Caki2 (cell line): ENCODE measurements at regions not wholly inside any gene's neighbourhood (a gene's known extent, or its start where the extent isn't known, plus 50 kb on each side); places are given as distances from the start of the nearest gene placed in this dataset.
"Not testable (repeated sequence)": the region's sequence is repeated elsewhere in the genome, so short reads cannot be mapped to it uniquely, and the experiment has no call there.

Experiments used
- DNase-seq: peaks from one replicate; pipeline ENCODE4 v3.0.0-alpha.2; 2015; ENCODE audit warnings: low read depth
- in situ Hi-C: cut with HindIII; loops from 2 replicates; pipeline ENCODE4 v1.10.0; 2016; ENCODE audit warnings: low sequenced_read_pairs, low pct_unique_long_range_greater_than_20kb, mixed read lengths

- DNase-seq, result no peak
- in situ Hi-C loops, result no loop called here
These were observed 55.4 kb upstream of the KLF14 start for GRCh38 chr7:130789436-130789835.

GRCh38 chr7:130791746-130792145, 57.7 kb upstream of the KLF14 start:
- in situ Hi-C loops, result no loop called here
- DNase-seq, result no peak

- DNase-seq, result no peak
- in situ Hi-C loops, result no loop called here
These were observed 60.0 kb upstream of the KLF14 start for GRCh38 chr7:130793855-130794618.

GRCh38 chr7:130794619-130794922, 60.6 kb upstream of the KLF14 start:
- DNase-seq, result no peak
- in situ Hi-C loops, result no loop called here

- in situ Hi-C loops, DNase-seq: not testable (repeated sequence)
These were observed 62.4 kb upstream of the KLF14 start for GRCh38 chr7:130796425-130796824.

GRCh38 chr7:130803127-130803526, 69.1 kb upstream of the KLF14 start:
- no peak for DNase-seq
- in situ Hi-C loops, result no loop called here

- in situ Hi-C loops, result no loop called here
These were observed 70.2 kb upstream of the KLF14 start for GRCh38 chr7:130804220-130804619.

GRCh38 chr7:130812819-130813218, 78.8 kb upstream of the KLF14 start:
- in situ Hi-C loops, DNase-seq: not testable (repeated sequence)

More at GRCh38 chr7:130804220-130804619, 70.2 kb upstream of the KLF14 start:
- DNase-seq, result no peak

- in situ Hi-C loops, result no loop called here
- no peak for DNase-seq
These were observed 80.8 kb upstream of the KLF14 start for GRCh38 chr7:130814778-130815335.

- DNase-seq, result no peak
- in situ Hi-C loops, result no loop called here
These were observed 84.0 kb upstream of the KLF14 start for GRCh38 chr7:130818056-130818455.

GRCh38 chr7:130821864-130822263, 87.9 kb upstream of the KLF14 start:
- DNase-seq, result no peak
- in situ Hi-C loops, result no loop called here

- no peak for DNase-seq
- in situ Hi-C loops, result no loop called here
These were observed 88.6 kb upstream of the KLF14 start for GRCh38 chr7:130822642-130823041.

- DNase-seq, result no peak
- in situ Hi-C loops, result no loop called here
These were observed 89.1 kb upstream of the KLF14 start for GRCh38 chr7:130823060-130823459.

- no peak for DNase-seq
- in situ Hi-C loops, result no loop called here
These were observed 91.8 kb upstream of the KLF14 start for GRCh38 chr7:130825819-130826218.

- no peak for DNase-seq
- in situ Hi-C loops, result no loop called here
These were observed 95.4 kb upstream of the KLF14 start for GRCh38 chr7:130829415-130829814.

- no peak for DNase-seq
- in situ Hi-C loops, result no loop called here
These were observed 97.3 kb upstream of the KLF14 start for GRCh38 chr7:130831322-130831721.

- no peak for DNase-seq
- in situ Hi-C loops, result no loop called here
These were observed 97.9 kb upstream of the KLF14 start for GRCh38 chr7:130831817-130832481.

GRCh38 chr7:130838738-130839137, 104.7 kb upstream of the KLF14 start:
- DNase-seq, result no peak
- in situ Hi-C loops, result no loop called here

- in situ Hi-C loops, result no loop called here
These were observed 106.6 kb upstream of the KLF14 start for GRCh38 chr7:130840599-130840998.

GRCh38 chr7:130841416-130841815, 107.4 kb upstream of the KLF14 start:
- in situ Hi-C loops, result no loop called here
- no peak for DNase-seq

More at GRCh38 chr7:130840599-130840998, 106.6 kb upstream of the KLF14 start:
- no peak for DNase-seq
